ENCODE measurements at regions not wholly inside any gene's neighbourhood (a gene's known extent, or its start where the extent isn't known, plus 50 kb on each side); places are given as distances from the start of the nearest gene placed in this dataset.

GRCh38 chr6:78199044-78199443 is 546.2 kb downstream of the MEI4 start:
- no TSS peak for BruUV-seq (replicated peaks)

GRCh38 chr6:78222226-78222625 is 569.4 kb downstream of the MEI4 start:
- no peaks in the 10 kb centered on the region for H3K36me3 ChIP-seq (ENCODE audit: control insufficient read depth, insufficient read depth, low read length)
- ChIA-PET POLR2A (no interaction called here), CTCF (no interaction called here)
- H3K4me3 ChIP-seq (ENCODE audit: low read depth in 2 of 2, low read length in 2 of 2) = no peak overlapping the region
- BruUV-seq (replicated peaks) = no TSS peak
- intact Hi-C loops (cut with micrococcal nuclease; ENCODE audit: unreplicated experiment) (no loop called here), in situ Hi-C loops (cut with HindIII; ENCODE audit: low pct_unique_long_range_greater_than_20kb, low sequenced_read_pairs) (no loop called here)
- no peak overlapping the region for H3K27ac ChIP-seq (ENCODE audit: low read length)
- no peaks in the 10 kb centered on the region for H3K4me1 ChIP-seq (ENCODE audit: control insufficient read depth, insufficient read depth, low read length)
- no peak for TF ChIP-seq REST (IDR thresholded peaks at IDR 0.05; ENCODE audit: insufficient read depth in 1 of 2, low read depth in 2 of 2, low read length in 1 of 2)
- TF ChIP-seq CTCF (IDR thresholded peaks at IDR 0.05) = no peak
- no peak for TF ChIP-seq POLR2AphosphoS5 (IDR thresholded peaks at IDR 0.05; ENCODE audit: low read depth, low read length)
- TF ChIP-seq TCF7L2 (IDR thresholded peaks at IDR 0.05; ENCODE audit: low read depth, low read length) = no peak
- TF ChIP-seq SIN3A (IDR thresholded peaks at IDR 0.05; ENCODE audit: borderline replicate concordance, insufficient read depth, low read depth, low read length) = no peak
- no peaks in the 10 kb centered on the region for H3K27me3 ChIP-seq (ENCODE audit: control insufficient read depth, insufficient read depth, low read length)
- no peaks in the 10 kb centered on the region for H3K9me3 ChIP-seq (ENCODE audit: control insufficient read depth, insufficient read depth, low read depth, low read length)
- no peak for DNase-seq (ENCODE audit: low read depth, low spot score)
- ATAC-seq = no peak

More at GRCh38 chr6:78199044-78199443, 546.2 kb downstream of the MEI4 start:
- POLR2A ChIA-PET = no interaction called here
- intact Hi-C loops (cut with micrococcal nuclease; ENCODE audit: unreplicated experiment) = no loop called here
- ATAC-seq = no peak
- Histone ChIP-seq H3K36me3 (ENCODE audit: control insufficient read depth, insufficient read depth, low read length) (no peaks in the 10 kb centered on the region), H3K27me3 (ENCODE audit: control insufficient read depth, insufficient read depth, low read length) (no peaks in the 10 kb centered on the region), H3K9me3 (ENCODE audit: control insufficient read depth, insufficient read depth, low read depth, low read length) (no peaks in the 10 kb centered on the region), H3K27ac (ENCODE audit: low read length) (no peak overlapping the region), H3K4me1 (ENCODE audit: control insufficient read depth, insufficient read depth, low read length) (no peaks in the 10 kb centered on the region), H3K4me3 (ENCODE audit: low read depth in 2 of 2, low read length in 2 of 2) (no peak overlapping the region)
- no peak for DNase-seq (ENCODE audit: low read depth, low spot score)
- CTCF ChIA-PET = no interaction called here
- TF ChIP-seq REST (IDR thresholded peaks at IDR 0.05; ENCODE audit: insufficient read depth in 1 of 2, low read depth in 2 of 2, low read length in 1 of 2) (no peak), CTCF (IDR thresholded peaks at IDR 0.05) (no peak), TCF7L2 (IDR thresholded peaks at IDR 0.05; ENCODE audit: low read depth, low read length) (no peak), POLR2AphosphoS5 (IDR thresholded peaks at IDR 0.05; ENCODE audit: low read depth, low read length) (no peak), SIN3A (IDR thresholded peaks at IDR 0.05; ENCODE audit: borderline replicate concordance, insufficient read depth, low read depth, low read length) (no peak)
- in situ Hi-C loops (cut with HindIII; ENCODE audit: low pct_unique_long_range_greater_than_20kb, low sequenced_read_pairs) = no loop called here

Data from Panc1 (cell line).